Kidney epithelial cell (primary cell): ENCODE measurements at regions not wholly inside any gene's neighbourhood (a gene's known extent, or its start where the extent isn't known, plus 50 kb on each side); places are given as distances from the start of the nearest gene placed in this dataset.

Source experiments
- DNase-seq: peaks from one replicate; pipeline ENCODE4 v3.0.0-alpha.2; 2010; ENCODE audit warnings: low read depth
- H3K27me3 ChIP-seq: 2 replicates; pipeline ENCODE4 v1.6.0; 2011; ENCODE audit warnings: low read length; ENCODE audit not compliant: control insufficient read depth, insufficient read depth
- H3K36me3 ChIP-seq: 2 replicates; pipeline ENCODE4 v1.5.1; 2011; ENCODE audit warnings: low read length; ENCODE audit not compliant: control insufficient read depth, insufficient read depth
- H3K4me3 ChIP-seq: 2 replicates; pipeline ENCODE4 v1.5.1; 2011; ENCODE audit warnings: low read depth, mild to moderate bottlenecking, control low read depth, low read length
- TF ChIP-seq, protein P1 (sequence below): IDR thresholded peaks from 2 replicates; pipeline ENCODE4 v1.5.1; 2011; ENCODE audit warnings: mild to moderate bottlenecking, moderate library complexity, low read length, control low read depth, inconsistent platforms; ENCODE audit not compliant: insufficient read depth, poor library complexity, severe bottlenecking

GRCh38 chr3:187957582-187957981 is 196.4 kb upstream of the LPP start:
- H3K4me3 ChIP-seq, result no peak overlapping the region
- no peak for DNase-seq
- H3K27me3 ChIP-seq, result no peaks in the 10 kb centered on the region
- TF ChIP-seq, protein P1, sequence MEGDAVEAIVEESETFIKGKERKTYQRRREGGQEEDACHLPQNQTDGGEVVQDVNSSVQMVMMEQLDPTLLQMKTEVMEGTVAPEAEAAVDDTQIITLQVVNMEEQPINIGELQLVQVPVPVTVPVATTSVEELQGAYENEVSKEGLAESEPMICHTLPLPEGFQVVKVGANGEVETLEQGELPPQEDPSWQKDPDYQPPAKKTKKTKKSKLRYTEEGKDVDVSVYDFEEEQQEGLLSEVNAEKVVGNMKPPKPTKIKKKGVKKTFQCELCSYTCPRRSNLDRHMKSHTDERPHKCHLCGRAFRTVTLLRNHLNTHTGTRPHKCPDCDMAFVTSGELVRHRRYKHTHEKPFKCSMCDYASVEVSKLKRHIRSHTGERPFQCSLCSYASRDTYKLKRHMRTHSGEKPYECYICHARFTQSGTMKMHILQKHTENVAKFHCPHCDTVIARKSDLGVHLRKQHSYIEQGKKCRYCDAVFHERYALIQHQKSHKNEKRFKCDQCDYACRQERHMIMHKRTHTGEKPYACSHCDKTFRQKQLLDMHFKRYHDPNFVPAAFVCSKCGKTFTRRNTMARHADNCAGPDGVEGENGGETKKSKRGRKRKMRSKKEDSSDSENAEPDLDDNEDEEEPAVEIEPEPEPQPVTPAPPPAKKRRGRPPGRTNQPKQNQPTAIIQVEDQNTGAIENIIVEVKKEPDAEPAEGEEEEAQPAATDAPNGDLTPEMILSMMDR, result no peak
- no peaks in the 10 kb centered on the region for H3K36me3 ChIP-seq

GRCh38 chr3:187958432-187959003 is 195.4 kb upstream of the LPP start:
- Histone ChIP-seq H3K4me3 (no peak overlapping the region), H3K27me3 (no peaks in the 10 kb centered on the region), H3K36me3 (no peaks in the 10 kb centered on the region)
- DNase-seq, result no peak
- TF ChIP-seq, protein P1, result no peak

GRCh38 chr3:187960820-187961219 is 193.1 kb upstream of the LPP start:
- TF ChIP-seq, protein P1, result no peak
- Histone ChIP-seq H3K4me3 (no peak overlapping the region), H3K27me3 (no peaks in the 10 kb centered on the region), H3K36me3 (no peaks in the 10 kb centered on the region)
- no peak for DNase-seq

- no peak for DNase-seq
- TF ChIP-seq, protein P1, result no peak
- Histone ChIP-seq H3K27me3 (no peaks in the 10 kb centered on the region), H3K4me3 (no peak overlapping the region), H3K36me3 (no peaks in the 10 kb centered on the region)
These were observed 192.6 kb upstream of the LPP start for GRCh38 chr3:187961366-187961765.

GRCh38 chr3:187963003-187963676 is 190.8 kb upstream of the LPP start:
- no peak overlapping the region for H3K4me3 ChIP-seq
- H3K36me3 ChIP-seq, result no peaks in the 10 kb centered on the region
- no peaks in the 10 kb centered on the region for H3K27me3 ChIP-seq
- TF ChIP-seq, protein P1, result no peak
- DNase-seq, result no peak

- Histone ChIP-seq H3K36me3 (no peaks in the 10 kb centered on the region), H3K27me3 (no peaks in the 10 kb centered on the region), H3K4me3 (no peak overlapping the region)
- TF ChIP-seq, protein P1, result no peak
- no peak for DNase-seq
These were observed 190.1 kb upstream of the LPP start for GRCh38 chr3:187963677-187964385.
